NB4 (cell line): ENCODE measurements at regions not wholly inside any gene's neighbourhood (a gene's known extent, or its start where the extent isn't known, plus 50 kb on each side); places are given as distances from the start of the nearest gene placed in this dataset.

Experiments
- MYC ChIP-seq: IDR thresholded peaks from 2 replicates; pipeline ENCODE4 v1.6.1; 2011; ENCODE audit warnings: low read depth, low read length
- POLR2A ChIP-seq: IDR thresholded peaks from 2 replicates; pipeline ENCODE4 v1.6.1; 2011; ENCODE audit warnings: mild to moderate bottlenecking; ENCODE audit not compliant: insufficient read length; ENCODE audit errors: extremely low read depth
- TF ChIP-seq, protein P1 (sequence below): IDR thresholded peaks from one replicate; pipeline ENCODE4 v1.5.1; 2012; ENCODE audit warnings: low read depth, low read length

DNA sequence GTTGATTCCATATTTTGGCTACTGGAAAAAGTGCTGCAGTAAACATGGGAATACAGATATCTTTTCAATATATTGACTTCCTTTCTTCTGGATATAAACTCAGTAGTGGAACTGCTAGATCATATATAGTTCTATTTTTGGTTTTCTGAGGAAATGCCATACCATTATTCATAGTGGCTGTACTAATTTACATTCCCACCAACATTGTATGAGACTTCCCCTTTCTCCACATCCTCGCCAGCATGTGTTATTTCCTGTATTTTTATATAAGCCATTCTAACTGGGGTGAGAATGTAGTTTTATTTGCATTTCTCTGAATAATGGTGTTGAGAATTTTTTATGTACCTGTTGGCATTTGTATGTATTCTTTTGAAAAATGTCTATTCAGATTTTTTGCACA, 385.2 kb downstream of the NUF2 start:
- TF ChIP-seq, protein P1, sequence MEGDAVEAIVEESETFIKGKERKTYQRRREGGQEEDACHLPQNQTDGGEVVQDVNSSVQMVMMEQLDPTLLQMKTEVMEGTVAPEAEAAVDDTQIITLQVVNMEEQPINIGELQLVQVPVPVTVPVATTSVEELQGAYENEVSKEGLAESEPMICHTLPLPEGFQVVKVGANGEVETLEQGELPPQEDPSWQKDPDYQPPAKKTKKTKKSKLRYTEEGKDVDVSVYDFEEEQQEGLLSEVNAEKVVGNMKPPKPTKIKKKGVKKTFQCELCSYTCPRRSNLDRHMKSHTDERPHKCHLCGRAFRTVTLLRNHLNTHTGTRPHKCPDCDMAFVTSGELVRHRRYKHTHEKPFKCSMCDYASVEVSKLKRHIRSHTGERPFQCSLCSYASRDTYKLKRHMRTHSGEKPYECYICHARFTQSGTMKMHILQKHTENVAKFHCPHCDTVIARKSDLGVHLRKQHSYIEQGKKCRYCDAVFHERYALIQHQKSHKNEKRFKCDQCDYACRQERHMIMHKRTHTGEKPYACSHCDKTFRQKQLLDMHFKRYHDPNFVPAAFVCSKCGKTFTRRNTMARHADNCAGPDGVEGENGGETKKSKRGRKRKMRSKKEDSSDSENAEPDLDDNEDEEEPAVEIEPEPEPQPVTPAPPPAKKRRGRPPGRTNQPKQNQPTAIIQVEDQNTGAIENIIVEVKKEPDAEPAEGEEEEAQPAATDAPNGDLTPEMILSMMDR: no peak
- TF ChIP-seq POLR2A (no peak), MYC (no peak)
